ENCODE measurements at regions not wholly inside any gene's neighbourhood (a gene's known extent, or its start where the extent isn't known, plus 50 kb on each side); places are given as distances from the start of the nearest gene placed in this dataset.

DNA sequence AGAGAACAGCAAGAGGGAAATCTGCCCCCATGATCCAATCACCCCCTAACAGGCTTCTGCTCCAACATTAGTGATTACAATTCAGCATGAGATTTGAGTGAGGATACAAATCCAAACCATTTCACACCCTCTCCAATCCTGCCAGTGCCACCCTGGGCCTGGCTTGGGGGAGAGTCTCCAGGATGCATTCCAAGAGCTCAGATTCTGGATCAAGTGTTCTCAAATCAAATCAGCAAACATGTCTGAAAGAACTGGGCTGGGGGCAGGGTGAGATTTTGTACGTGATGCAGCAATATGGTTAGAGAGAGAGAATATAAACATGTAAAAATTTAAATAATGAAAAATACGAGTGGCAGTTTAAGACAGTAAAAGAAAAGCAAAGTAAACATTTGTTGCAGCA lies 2100.9 kb upstream of the CELF4 start:
- no peak for DNase-seq (ENCODE audit: low read depth)

- no peak for DNase-seq (ENCODE audit: low read depth)
These were observed 2096.3 kb upstream of the CELF4 start for GRCh38 chr18:39661856-39662366.

- no peak for DNase-seq (ENCODE audit: low read depth)
These were observed 2094.5 kb upstream of the CELF4 start for GRCh38 chr18:39660141-39660540.

DNA sequence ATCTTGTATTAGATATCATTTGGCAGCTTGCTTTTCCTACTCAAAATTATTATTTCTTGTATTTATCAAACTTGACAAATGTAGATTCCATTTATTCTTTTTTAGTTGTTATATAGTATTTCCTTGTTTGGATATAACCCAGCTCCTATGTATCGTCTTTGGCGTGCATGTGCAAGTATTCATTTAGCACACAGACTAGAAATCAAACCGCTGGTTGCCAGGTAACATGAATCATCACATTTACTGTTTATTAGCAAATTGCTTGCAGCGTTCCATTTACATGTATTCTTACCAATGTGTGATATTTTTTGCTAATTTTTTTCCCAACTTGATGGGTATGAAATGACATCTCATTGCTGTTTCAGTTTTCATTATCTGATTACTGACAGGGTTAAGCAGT lies 2089.7 kb upstream of the CELF4 start:
- no peak for DNase-seq (ENCODE audit: low read depth)

DNA sequence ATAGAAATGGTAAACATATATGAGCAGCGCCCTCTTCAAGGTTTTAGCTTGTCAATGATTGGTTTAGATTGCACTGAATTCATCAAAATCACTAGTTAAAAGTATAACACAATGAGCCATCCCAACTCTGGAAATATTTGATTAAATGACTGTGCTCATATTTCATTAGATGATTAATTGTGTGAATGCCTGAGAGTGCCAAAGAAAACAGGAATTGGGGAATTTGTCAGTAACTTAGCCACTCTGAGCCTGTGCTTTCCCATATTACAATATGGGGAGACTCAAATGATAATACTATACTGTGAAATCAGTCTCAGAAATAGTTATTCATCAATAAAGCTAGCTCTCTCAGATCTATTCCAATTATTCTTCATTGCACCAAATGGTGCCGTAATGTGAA lies 2087.6 kb upstream of the CELF4 start:
- no peak for DNase-seq (ENCODE audit: low read depth)

DNA sequence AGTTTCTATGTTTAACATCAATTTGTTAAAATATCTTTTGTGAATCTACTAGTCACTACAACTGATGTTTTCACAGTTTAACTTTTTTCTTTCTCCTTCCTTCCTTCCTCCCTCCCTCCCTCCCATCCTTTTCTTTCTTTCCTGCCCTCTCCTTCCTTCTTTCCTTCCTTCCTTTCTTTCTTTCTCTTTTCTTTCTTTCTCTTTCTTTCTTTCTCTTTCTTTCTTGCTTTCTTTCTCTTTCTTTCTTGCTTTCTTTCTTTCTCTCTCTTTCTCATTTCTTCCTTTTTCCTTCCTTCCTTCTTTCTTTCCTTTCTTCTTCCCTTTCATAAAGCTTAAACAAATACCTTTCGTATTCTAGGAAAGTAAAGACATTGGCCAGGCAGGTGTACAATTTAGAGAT lies 2083.0 kb upstream of the CELF4 start:
- DNase-seq (ENCODE audit: low read depth) = no peak

GRCh38 chr18:39647627-39648534 lies 2082.3 kb upstream of the CELF4 start:
- no peak for DNase-seq (ENCODE audit: low read depth)

GRCh38 chr18:39638224-39638623 lies 2072.6 kb upstream of the CELF4 start:
- no peak for DNase-seq (ENCODE audit: low read depth)

- DNase-seq (ENCODE audit: low read depth) = no peak
These were observed 2071.3 kb upstream of the CELF4 start for GRCh38 chr18:39636931-39637330.

GRCh38 chr18:39635966-39636365 lies 2070.4 kb upstream of the CELF4 start:
- no peak for DNase-seq (ENCODE audit: low read depth)

GRCh38 chr18:39635192-39635591 lies 2069.6 kb upstream of the CELF4 start:
- DNase-seq (ENCODE audit: low read depth) = no peak

DNA sequence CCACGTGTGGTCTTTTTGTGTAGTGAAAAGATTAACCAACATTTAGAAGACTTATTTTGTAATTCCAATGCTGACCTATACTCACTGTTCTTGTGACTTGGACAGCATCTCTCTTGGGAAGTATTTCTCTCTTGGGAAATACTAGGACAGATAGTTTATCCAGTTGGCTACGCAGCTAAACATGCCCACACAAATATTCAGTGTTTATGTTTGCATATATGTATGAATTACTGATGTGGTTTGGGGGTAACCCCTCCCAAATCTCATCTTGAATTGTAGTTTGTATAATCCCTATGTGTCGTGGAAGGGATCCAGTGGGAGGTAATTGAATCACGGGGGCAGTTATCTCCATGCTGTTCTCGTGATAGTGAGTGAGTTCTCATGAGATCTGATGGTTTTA lies 2062.3 kb upstream of the CELF4 start:
- no peak for DNase-seq (ENCODE audit: low read depth)

DNA sequence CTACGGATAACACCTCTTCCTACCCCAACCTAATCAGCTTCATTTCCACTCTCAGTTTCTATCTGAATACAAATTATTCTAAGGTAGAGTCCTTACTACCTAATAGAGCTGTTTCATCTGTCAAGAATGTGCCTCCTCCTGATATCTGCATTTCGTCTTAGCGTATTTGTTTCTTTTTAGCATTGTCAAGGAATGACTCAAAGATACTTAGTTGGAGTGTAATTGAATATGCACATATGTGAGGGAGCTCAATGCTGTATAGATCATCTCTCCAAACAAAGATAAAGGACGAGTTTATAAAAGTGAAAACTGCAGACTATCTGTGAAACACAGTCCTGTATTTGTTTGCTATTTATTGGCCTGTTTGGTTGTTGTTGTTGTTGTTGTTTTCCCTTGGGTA lies 2059.4 kb upstream of the CELF4 start:
- DNase-seq (ENCODE audit: low read depth) = no peak

DNA sequence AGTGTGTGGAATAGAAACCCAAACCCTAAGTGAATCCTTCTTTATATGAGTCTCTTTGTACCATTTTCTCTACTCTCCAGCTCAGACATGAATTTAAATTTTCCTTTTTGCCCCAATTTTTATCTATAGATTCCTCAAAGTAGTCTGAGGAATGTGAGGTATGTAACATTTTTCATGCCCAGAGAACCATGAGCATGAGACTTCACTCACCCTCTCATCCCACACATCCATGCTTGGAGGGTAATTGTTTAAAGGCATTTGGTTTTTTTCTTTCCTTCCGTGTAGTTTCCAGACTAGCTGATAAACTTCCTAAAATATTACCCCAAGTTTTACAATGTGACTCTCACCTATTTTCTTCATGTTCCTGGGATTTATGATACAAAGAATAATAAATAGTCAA lies 2056.8 kb upstream of the CELF4 start:
- DNase-seq (ENCODE audit: low read depth) = no peak

- DNase-seq (ENCODE audit: low read depth) = no peak
These were observed 2055.1 kb upstream of the CELF4 start for GRCh38 chr18:39620551-39621168.

- no peak for DNase-seq (ENCODE audit: low read depth)
These were observed 2052.8 kb upstream of the CELF4 start for GRCh38 chr18:39618265-39619003.

DNA sequence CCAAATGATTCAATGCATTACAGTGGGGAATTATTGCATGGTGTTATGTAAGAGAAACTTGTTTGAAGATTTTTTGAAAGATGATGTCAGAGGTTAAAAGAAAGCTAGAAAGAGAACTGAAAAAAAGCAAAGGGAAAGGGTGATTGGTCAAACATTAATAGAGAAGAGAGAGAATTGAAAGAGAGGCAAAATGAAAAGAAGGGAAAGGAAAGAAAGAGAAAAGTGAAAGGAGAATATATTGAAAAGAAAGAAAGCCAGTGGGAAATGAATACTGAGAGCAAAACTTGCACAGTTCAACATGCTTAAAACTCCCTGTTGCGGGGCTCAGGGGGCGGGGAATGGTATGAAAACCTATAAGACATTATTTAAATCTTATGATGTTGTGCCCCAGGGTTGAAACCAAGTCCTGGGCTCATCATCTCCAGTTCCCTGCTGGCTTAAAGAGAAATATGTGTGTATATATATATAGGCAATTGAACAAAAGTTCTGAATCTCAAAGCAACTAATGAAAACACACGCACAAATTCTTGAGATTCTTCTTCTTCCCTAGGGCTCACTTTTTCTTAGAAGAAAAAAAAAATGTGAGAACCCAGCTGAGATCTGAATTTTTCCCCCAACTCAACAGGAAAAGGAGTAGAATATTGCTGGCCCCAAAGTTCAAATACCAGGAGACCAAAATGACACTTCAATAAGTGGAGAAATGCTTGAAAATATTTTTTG lies 2045.9 kb upstream of the CELF4 start:
- DNase-seq (ENCODE audit: low read depth) = no peak

- DNase-seq (ENCODE audit: low read depth) = no peak
These were observed 2041.4 kb upstream of the CELF4 start for GRCh38 chr18:39607034-39607433.

DNA sequence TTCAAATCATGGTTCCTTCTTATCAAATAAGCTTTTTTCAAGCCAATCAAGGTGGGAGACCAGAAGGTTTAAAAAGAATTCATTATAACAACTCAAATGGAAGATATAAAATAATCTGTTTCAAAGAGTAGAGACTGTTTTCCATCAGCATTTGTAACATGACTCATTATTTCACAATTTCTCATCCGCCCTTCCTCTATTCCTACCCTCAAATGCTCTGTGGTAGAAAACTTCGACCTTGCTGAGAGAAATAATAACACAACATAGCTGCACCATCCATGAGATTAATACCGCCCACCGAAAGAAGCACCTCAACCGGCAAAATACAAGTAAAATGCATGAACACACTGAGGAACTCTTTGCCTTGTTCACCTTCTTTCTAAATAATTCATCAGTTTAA lies 2039.2 kb upstream of the CELF4 start:
- no peak for DNase-seq (ENCODE audit: low read depth)

DNA sequence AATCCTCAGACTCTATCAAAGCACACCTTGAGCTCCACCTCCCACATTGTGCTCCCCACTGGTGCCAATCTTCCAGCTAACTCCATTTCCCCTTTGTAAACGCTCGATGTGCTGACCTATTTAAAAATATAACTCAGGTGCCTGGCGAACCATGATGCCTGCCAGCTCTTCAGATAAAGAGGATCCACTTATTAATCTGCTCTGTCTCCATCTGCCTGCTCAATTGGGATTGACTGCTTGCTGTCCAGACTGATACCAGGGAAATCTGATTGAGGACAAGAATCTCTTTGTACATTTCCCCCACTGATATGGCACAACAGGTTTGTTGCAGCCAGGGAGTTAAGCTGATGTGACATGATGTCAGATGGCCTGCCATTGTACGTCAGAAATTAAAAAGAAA lies 2036.5 kb upstream of the CELF4 start:
- DNase-seq (ENCODE audit: low read depth) = no peak

GRCh38 chr18:39600894-39601293 lies 2035.3 kb upstream of the CELF4 start:
- no peak for DNase-seq (ENCODE audit: low read depth)

DNA sequence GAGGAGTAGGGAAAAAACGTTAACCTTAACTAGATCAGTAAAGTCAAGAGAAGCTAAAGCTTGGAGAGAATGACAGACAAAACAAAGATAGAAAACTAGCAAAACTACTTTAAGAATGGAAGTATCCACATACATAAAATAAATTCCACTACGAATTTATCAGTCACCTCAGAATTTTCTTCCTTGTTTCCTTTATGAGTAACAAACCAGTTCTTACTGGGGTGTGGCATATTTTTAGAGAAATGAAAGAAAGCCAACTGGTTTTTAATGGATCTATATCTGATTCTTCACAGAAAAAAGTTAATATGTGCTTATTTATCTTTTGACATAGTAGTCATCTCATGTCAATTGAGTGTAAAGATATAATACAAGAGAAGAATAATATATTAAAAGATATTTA lies 2033.7 kb upstream of the CELF4 start:
- no peak for DNase-seq (ENCODE audit: low read depth)

Measured in T-helper 22 cell (primary cell).